CD4-positive, alpha-beta T cell treated with Interferon alpha-2 for 1 hour (primary cell): ENCODE measurements at regions not wholly inside any gene's neighbourhood (a gene's known extent, or its start where the extent isn't known, plus 50 kb on each side); places are given as distances from the start of the nearest gene placed in this dataset.

Source experiments
- DNase-seq, 2 donors: peaks; one replicate each; pipeline ENCODE4 v3.0.0-alpha.2; 2020 to 2022

DNA sequence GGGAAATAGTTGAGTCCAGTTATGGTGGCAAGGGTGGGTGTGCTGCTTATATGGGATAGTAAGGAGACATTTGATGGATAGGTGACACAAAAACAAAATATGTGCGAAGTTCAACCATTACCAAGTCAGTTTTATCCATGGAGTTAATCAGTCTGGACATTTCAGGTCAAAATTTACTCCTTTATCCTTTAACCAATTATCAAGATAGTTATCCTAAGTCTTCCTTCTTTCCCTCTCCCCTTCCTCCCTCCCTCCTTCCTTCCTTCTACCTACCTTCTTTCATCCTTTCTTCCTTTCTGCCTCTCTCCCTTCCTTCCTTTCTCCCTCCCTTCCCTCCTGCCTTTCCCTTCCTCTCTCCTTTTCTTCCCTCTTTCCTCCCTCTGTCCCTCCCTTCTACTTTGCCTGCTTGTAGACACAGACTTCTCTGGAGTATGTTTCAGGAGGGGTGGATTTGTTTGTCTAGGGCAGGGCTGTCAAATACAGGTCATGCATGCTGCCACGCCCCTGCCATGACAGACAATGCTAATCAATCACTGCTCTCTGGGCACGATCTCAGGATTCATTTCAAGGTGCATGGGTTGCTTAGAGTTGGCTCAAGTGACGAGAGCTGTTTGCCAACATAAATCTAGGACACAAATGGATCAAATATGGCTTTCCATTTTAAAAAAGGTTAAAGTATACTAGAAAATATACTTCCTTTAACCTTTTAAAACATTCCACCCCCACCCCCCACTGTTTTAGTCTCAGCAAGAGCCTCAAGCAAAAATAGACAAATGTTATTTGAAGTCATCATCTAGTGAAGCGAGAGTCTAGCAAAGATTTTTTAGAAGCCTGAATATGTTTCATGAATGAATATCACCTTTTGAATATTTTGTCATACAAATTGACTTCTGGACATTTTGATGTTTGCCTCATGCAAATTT lies 281.6 kb upstream of the CITED2 start:
- DNase-seq, result no peak

DNA sequence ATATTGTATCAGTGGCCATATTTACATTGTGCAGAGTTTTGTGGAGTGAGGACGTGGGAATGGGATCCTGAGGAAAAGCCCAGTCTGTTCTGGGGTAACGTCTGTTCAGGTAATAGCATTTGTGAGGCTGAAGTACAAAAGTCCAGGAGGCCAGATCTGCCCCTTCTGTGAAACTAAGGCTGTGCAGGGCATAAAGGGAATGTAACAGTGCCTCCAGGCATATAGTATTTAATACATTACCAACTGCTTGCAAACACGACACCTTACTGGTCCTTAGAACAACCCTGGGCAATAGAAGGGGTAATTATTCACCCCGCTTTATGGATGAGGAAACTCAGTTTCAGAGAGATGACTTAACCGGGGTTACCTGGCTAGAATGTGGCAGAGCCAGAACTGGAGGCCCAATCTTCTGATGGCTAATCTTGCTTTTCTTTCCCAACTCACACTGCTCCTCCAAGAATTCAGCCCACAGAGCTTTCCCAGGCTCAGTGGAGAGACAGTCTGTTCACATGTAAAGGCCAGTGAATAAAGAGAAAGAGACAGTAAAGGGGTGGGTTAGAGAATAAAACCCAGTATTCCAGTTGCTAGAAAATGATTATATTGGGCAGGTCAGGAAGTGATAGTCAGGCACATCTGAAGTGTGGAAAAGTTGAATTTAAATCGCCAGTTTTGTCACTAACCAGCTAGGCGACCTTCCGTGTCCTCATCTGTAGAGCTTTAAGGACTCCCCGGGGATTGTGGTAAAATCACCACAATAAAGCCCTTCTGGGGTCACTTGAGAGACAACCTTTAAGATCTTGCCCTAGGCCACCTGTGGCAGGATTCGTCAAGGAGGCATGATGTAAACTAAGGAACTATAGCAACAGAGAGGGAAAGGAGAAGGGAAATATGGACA lies 280.7 kb upstream of the CITED2 start:
- no peak for DNase-seq

DNA sequence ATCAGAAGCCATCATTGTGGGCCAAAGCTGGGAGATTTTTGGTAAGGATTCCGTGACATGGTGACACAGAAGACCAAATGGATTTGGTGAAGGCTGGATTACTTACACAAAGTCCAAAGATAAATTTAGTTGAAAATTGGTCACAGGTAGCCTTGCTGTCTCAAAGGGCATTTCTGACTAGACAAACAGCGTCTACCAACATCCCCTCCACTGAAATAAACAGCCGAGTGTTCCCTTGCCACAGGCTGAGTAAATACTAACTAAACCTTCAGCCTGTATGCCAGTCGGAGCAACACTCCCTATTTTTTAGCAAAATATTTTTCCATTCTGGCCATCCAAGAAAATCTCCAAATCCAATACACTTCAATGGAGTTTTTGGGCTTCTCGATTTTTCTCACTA lies 279.9 kb upstream of the CITED2 start:
- no peak for DNase-seq

DNA sequence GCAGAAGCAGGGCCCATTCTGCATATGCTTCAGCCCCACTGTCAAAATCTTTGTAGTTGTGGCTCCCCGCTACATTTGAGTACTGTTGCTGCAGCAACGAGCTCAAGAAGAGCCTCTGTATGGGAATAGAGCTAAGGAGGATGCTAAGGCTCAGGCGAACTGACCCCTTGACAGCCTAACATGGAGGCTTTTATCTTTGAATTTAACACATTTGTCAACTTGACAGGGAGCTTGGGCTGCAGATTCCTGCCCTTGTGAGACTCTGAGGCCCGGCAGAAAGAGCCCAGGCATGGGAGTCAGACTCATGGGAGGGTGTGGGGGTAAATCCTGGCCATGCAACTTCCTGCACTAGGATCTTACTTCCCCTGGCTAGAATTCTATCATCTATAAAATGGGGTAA lies 278.7 kb upstream of the CITED2 start:
- no peak for DNase-seq

DNA sequence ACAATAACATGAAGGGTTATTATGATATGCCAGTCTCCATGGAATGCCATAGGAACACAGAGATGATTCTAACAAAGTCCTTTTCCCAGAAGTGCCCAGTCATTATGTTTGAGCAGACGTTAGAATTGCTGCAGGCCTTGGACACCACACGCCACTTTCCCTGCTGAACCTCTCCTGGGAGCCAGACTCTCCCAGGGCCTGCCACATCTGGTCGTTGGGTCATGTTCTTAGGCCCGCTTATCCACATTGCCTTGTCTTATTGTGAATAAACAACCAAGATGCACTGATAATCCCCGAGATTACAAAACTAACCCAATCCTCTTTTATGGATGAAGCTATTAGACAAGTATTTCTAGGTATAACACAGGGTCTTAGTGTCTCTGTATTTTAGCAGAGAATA lies 276.5 kb upstream of the CITED2 start:
- no peak for DNase-seq

DNA sequence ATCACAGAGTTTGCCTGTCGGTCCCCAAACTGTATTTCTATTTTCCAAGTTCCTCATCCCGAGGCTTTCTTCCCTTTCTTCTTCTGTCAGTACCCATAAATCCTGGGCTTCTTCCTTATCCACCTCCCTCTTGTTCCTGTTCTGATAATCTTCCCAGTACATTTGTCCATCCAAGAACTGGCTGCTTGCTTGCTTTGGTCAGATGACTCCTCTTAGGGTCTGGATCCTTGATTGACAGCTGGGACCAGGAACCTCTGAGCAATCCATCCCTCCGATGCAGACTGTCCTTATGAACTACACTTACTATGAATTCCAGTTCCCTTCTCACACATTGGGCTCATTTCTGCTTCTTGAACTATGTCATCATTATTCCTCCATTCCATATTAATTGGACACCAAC lies 275.3 kb upstream of the CITED2 start:
- DNase-seq, result no peak

DNA sequence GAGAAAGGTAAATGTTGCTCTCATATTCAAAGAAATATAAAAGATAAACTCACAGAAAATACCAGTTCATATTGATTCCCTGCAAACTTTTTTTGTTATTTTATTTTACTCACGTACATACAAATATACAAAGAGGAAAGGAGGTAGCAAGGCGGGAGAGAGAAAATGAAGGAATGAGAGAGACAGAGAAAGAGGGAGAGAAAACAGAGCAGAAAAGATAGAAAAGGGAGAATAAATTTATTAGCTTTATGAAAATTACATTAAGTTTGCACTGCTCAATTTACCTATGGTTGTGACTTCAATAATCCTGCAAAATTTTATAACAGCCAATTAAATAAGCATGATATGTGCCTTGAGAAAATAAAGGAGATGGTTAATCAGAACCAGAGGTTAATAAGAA lies 274.7 kb upstream of the CITED2 start:
- no peak for DNase-seq

DNA sequence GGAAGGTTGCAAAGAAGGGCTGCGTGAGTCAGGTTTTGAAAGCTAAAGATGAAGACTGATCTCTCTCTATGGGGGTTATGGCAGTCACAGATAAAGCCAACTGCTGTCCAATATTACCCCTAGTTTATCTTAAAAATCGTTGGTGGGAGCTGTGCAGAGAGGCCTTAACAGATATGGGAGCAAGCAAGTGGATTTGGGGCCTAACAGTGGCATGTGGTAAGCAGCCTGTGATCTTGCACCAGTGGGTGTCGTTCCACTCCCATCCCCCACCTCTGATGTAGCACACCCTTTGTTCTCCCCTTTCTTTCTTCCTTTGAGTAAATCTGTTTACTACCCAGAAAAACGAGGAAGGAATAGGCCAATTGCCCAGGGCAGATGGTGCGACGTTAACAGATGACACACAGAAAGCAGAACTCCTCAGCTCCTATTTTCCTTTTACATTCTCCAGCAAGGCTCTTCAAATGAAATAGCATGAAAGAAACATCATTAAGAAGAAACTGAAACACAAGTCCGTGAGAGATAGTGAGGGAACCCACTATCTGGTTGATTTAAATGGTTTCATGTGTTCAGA lies 274.1 kb upstream of the CITED2 start:
- no peak for DNase-seq

DNA sequence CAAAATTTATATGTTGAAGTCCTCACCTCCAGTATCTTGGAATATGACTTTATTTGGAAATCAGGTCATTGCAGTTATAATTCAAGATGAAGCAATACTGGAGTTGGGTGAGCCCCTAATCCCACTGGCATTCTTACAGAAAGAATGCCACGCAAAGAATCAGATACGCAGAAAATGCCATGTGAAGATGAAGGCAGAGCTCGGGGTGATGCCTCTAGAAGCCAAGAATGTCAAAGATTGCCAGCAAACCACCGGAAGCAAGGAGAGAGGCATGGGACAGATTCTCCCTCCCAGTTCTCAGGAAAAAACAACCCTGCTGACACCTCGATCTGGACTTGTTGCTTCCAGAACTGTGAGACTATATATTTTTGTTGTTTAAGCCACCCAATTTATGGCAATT lies 273.4 kb upstream of the CITED2 start:
- DNase-seq, result no peak

DNA sequence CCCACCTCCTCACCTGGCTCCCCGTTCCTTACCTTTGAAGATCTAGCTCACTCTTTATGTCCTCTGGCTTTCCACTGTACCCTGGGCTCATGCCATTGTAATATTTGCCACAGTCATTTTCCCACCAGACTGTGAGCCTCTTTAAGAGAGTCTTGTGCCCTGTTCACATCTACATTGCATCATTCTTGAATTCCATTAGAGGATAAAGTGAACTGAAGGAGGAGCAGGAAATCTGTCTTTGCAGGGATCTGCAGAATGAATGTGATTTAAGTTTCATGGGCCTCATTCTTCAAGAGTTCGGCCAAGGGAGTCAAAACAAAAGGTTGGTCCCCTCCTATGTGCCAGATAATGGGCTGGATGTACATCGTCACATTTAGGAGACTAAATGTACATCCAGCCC lies 272.6 kb upstream of the CITED2 start:
- DNase-seq, result no peak

DNA sequence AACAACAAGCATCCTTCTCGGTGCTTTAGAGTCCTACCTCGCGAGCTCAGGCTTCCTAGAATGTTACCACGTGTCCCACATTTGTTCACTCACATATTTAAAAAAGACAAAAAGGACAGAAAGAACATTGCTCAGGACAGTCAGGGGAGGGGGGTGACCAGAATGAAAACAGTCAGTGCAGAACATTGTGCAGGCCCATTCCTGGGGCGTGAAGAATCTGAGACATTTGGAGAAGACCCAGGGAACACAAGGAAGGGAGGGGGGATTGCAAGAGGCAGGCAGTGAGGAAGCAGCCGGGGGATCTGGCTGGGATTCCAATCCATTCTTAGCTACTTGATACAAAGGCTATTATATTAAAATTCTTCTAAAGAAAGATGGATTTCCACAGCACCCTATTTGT lies 270.4 kb upstream of the CITED2 start:
- DNase-seq, result no peak

DNA sequence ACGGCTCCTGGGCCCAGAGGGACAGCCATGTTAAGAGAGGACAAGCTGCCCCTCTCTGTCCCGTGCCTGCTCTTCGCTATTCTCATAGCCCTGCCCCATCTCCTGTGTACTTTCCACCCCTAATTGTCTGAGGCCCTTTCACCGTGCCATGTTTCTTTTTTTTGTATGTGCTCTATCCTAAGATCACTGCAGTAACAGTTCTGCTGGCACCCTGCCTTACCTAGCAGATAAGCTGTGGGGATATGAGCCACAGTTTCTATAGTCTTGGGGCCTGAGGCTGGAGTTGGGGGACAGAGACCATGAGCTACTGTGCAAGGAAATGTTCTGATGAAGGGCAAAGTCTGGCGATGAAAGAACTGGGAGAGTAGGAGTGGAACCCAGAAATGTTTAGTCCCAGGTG lies 269.5 kb upstream of the CITED2 start:
- no peak for DNase-seq

DNA sequence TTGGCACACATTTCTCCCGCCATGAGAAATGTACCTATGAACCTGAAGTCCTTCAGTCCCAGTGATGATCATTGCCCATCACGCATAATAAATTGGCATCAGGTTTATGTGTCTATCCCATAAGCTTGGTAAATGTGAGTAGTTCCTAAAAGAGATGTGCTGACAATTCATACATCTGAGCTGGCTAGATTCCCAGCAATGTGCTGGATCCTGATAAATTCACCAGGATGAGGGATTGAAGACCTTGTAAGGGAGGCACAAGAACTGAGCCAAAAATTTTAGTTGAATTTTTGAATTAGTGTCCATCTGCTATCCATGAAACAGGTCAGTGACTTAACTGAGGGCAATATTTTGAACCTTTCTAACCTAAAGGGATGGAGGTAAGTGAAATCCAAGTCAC lies 267.9 kb upstream of the CITED2 start:
- DNase-seq, result no peak

DNA sequence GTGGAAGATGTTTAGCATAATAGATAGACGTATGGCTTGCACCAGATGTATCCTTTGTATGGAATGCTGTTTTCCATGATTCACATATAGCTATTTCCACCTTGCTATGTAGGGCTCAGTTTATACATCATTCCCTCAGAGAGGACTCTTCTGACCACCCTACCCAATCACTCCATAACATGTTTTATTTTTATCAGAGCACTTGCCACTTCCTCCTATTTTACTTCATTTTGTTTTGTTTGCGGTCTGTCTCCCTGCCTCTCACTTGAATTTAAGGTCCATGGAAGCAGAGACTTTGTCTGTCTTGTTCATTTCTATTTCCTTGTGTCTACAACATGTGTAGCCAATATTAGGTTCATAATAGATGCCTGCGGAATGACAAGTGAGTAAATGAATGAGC lies 266.9 kb upstream of the CITED2 start:
- no peak for DNase-seq

DNA sequence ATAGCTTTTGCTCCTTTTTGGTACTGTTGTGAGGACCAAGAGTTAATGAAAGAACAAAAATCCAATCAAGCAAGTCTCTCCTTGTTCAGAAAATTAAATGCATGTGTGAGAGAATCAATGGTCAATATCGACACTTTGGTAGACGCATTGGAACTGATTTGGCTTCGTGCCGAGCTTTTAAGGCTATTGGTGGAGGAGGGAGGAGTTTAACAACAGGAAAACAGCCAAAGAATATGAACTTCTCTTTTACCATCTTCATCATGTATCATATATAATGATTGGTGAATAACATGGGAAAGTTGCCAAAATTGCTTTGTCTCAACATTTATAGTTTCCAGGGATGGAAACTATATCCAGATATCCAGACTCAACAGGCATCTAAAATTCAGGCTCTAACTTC lies 266.5 kb upstream of the CITED2 start:
- DNase-seq, result no peak

DNA sequence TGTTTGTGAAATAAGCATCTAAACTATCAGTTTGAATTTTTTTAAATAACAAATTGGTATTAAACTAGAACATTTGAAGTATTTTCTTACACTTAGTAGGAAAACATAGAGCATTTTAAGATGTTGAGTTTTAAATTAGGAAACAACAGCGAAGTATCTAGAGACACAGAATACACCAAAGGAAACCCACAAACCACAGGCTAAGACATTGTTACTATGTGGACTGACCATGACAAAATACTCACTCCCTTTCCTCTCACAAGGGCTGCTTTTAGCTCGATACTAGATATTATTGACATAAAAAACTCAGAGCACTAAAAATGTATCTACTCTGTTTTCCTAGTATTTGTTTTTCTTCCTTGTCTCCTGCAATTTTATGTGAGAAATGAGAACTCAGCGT lies 266.0 kb upstream of the CITED2 start:
- peak in 1 of 2 donors; percentile 2 for DNase-seq

DNA sequence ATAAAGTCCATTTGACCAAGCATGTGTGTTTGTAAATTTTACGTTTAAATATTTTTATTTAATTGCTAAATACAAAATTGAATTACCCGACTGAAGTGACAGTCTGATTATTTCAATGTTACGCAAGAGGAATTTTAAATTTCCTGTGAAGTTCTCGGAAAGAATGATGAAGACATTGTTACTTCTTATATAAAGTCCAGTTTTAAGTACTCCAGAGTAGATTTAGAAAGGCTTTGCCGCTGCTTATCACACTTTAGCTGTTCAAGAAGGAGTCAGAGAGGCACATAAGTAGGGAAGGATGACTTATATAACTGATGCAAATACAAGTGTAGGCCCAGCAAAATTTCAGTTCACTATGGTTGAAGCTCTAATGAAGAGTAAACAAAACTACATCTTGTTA lies 265.1 kb upstream of the CITED2 start:
- DNase-seq, result no peak

DNA sequence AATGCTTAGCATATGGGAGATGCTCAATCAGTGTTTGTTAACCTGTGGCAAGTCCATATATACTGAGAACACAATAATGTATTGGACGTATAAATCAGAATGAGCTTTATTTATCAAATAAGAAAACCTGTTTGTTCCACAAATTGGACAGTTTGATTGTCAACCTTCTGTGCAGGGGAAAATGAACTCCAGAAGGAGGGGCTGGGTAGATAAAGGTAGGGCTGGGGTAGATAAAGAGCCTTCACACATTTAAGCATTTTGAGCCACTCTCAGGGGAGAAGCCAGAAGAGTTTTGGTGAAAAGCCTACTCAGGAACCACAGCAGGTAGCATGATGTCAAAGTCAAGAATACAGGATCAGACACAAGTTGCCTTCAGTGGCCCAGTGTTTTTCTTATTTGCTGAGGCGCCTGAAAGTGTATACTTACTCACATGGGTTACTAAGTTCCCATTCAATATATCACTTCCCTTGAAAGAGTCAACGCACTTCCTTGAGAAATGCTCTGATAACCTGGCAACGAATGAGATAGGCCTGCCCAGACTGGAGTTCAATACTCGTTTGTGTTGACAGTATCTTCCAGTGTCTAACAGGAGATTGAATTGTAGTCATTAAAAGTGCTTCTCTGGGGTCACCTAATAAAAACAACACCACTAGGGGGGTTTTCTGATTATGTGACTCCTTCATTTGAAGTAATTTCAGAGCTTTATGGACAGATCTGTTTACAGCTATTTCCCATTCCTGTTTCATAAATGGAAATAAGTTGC lies 263.9 kb upstream of the CITED2 start:
- DNase-seq, result no peak

DNA sequence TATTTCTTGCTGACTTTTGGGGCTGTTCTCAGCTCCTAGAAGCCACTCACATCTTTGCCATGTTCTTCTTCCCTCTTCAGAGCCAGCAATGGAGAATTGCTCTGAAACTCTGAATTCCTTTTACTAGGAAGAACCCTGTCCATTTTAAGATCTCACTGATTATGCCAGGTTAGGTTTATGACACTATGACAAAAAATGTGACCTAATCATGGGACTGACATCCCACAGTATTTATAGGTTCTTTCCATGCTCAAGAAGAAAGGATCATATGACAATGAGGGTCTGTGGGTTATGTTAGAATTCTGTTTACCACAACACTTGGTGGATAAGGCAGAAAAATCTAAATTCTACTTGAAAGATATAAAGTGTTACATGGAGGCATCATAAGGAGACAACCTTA lies 263.3 kb upstream of the CITED2 start:
- DNase-seq, result no peak

DNA sequence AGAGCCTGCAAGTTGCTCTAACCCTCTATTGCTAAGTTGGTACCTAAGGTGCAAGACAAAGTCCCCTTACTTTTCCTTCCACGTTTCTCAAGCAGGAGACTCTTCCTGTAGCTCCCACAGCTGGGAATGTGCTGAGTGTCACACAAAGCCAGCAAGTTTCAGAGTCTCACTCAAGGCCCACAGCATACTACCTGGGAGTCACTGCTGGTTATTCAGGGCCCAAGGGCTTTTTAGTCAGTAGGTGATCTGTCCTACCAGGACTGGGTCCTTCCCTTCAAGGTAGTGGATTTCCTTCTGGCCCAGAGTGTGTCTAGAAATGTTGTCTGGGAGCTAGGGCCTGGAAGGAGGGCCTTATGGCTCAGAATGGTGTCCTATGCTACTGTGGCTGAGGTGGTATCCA lies 261.9 kb upstream of the CITED2 start:
- DNase-seq, result no peak

DNA sequence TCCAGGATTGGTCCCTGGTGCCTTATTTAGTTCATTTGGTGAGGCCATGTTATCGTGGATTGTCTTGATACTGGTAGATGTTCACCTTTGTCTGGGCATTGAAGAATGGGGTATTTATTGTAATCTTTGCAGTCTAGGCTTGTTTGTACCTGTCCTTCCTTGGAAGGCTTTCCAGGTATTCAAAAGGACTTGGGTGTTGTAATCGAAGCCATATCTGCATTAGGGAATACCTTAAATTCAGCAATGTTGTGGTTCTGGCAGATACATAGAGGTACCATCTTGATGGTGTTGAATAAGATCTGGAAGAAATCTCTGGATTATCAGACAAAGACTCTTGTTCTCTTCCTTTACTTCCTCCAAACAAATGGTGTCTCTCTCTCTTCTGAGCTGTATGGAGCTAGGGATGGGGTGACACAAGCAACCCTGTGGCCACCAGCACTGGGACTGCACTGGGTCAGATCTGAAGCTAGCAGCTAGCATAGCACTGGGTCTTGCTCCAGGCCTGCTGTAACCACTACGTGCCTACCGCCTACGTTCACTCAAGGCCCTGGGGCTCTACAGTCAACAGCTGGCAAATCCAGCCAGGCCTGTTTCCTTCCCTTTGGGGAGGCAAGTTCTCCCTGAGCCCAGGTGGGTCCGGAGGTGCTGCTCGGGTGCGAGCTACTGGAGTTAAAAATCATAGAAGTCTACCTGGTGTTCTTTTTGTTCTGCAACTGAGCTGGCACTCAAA lies 261.1 kb upstream of the CITED2 start:
- DNase-seq, result no peak

DNA sequence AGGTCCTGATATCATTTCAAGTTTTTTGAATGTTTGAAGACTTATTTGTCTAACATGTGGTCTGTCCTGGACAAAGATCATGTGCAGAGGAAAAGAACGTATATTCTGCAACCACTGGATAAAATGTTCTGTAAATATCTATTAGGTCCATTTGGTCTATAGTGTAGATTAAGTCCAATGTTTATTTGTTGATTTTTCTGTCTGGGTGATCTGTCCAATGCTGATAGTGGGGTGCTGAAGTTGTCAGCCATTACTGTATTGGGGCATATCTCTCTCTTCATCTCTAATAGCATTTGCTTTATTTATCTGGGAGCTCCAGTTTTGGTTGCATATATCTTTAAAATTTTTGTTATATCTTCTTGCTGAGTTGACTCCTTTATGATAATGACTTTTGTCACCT lies 258.4 kb upstream of the CITED2 start:
- no peak for DNase-seq
